ENCODE measurements at regions not wholly inside any gene's neighbourhood (a gene's known extent, or its start where the extent isn't known, plus 50 kb on each side); places are given as distances from the start of the nearest gene placed in this dataset.
A peak's percentile ranks its signal among the peaks of the same experiment; 100 is the strongest.
"Not testable (repeated sequence)": the region's sequence is repeated elsewhere in the genome, so short reads cannot be mapped to it uniquely, and the experiment has no call there.

DNA sequence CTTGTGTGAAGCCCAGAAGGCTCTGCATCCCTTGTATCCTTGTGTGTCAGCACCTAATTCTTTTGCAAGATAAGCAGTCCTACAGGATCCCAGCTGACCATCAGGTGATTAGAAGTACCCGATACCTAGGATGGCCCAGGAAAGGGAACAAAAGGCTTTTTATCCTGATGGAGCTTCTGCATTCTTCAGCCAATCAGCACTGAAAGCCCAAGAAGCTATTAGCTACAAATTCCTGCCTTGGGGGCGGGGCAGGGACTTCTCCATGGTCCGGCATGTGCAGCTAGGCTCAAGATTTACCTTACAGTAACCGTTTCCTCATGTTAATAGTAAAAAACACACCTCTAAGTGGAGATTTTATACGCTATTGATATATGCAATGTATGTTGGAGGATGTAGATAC is 264.6 kb upstream of the THUMPD2 start:
- no peak for DNase-seq
- in situ Hi-C loops (cut with HindIII; ENCODE audit: low pct_ligation_motif_present, low pct_unique_long_range_greater_than_20kb, low sequenced_read_pairs) = no loop called here

DNA sequence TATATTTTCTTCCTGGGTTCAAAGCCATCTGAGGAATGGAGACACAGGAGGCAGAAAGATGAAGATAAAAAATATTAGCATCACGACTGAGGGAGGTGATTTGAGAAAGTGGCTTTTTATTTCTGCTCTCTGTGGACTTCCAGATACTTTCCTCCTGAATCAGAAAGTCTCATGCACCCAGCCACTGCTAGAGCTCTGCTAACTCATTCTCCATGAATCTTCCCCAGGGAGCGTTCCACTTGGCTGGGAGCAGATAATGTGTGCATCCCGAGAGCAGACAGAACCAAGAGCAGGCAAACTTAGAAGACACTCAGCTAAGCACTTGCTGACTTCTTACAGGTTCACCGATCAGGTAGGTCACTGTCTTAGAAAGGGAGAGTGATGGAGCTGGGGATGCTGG is 264.1 kb upstream of the THUMPD2 start:
- in situ Hi-C loops (cut with HindIII; ENCODE audit: low pct_ligation_motif_present, low pct_unique_long_range_greater_than_20kb, low sequenced_read_pairs) = no loop called here
- DNase-seq = no peak

- in situ Hi-C loops (cut with HindIII; ENCODE audit: low pct_ligation_motif_present, low pct_unique_long_range_greater_than_20kb, low sequenced_read_pairs) = no loop called here
- DNase-seq = no peak
Measured at GRCh38 chr2:40041422-40042382, 262.6 kb upstream of the THUMPD2 start.

- in situ Hi-C loops (cut with HindIII; ENCODE audit: low pct_ligation_motif_present, low pct_unique_long_range_greater_than_20kb, low sequenced_read_pairs) = no loop called here
- DNase-seq = no peak
Measured at GRCh38 chr2:40039549-40039948, 260.5 kb upstream of the THUMPD2 start.

DNA sequence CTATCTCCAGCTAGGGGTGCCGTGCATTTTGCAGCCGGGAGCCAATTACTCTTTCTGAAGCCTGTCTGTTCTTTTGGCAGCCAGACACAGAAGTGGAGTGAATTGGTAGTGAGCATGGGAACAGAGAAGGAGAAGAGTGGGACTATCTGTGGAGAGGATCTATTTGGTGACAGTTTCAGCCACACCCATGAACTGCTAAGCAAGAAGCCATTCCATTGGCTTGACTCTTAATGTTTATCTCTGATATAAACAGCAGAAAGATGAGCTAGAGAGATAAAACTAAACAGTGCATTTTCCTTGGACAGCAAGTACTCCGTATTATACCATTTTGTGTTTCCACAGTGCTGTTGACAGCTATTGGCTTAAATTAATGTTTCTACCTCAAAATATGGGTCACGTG is 259.6 kb upstream of the THUMPD2 start:
- DNase-seq = no peak

GRCh38 chr2:40037303-40037702 is 258.2 kb upstream of the THUMPD2 start:
- in situ Hi-C loops (cut with HindIII; ENCODE audit: low pct_ligation_motif_present, low pct_unique_long_range_greater_than_20kb, low sequenced_read_pairs) = no loop called here
- DNase-seq = no peak

More for the DNA sequence above, 259.6 kb upstream of the THUMPD2 start:
- in situ Hi-C loops (cut with HindIII; ENCODE audit: low pct_ligation_motif_present, low pct_unique_long_range_greater_than_20kb, low sequenced_read_pairs) = no loop called here

GRCh38 chr2:40036241-40036640 is 257.2 kb upstream of the THUMPD2 start:
- in situ Hi-C loops (cut with HindIII; ENCODE audit: low pct_ligation_motif_present, low pct_unique_long_range_greater_than_20kb, low sequenced_read_pairs) = no loop called here

DNA sequence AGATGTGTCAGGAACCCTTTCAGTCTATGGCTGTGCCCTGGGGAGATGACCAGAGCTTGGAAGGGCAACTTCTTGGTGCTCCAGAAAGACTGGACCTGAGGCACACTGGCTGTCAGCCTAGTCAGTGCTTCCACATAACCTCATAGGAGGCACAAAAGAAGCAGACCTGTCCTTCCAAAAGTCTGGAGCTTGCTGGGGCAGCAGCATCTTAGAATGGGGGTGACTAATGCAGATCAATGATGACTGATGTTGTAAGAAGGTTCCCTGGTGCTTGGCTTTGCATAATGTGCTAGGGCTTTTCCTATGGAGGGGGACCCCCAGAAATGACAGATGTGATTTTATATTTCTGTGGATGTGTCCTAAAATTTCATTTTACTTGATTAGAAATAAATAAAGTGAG is 255.7 kb upstream of the THUMPD2 start:
- DNase-seq = no peak
- in situ Hi-C loops (cut with HindIII; ENCODE audit: low pct_ligation_motif_present, low pct_unique_long_range_greater_than_20kb, low sequenced_read_pairs) = no loop called here

More at GRCh38 chr2:40036241-40036640, 257.2 kb upstream of the THUMPD2 start:
- no peak for DNase-seq

DNA sequence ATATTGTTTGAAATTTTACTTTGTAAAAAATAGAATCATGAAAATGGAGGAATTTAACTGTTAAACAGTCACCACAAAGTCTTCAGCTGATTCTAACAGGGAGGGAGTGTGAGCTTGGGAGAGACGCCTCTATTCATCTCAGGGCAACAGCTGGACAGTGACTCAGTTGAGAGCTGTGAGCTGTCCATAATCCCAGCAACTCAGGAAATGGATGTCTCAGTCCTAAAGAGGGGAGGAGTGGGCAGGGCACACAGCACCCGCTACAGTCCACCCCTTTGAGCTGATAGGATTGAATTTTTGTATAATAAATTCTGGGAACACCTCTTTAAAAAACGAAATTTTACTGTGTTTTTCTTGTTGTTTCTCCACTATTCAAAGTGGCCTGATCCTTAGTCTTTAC is 255.1 kb upstream of the THUMPD2 start:
- no peak for DNase-seq
- in situ Hi-C loops (cut with HindIII; ENCODE audit: low pct_ligation_motif_present, low pct_unique_long_range_greater_than_20kb, low sequenced_read_pairs) = no loop called here

DNA sequence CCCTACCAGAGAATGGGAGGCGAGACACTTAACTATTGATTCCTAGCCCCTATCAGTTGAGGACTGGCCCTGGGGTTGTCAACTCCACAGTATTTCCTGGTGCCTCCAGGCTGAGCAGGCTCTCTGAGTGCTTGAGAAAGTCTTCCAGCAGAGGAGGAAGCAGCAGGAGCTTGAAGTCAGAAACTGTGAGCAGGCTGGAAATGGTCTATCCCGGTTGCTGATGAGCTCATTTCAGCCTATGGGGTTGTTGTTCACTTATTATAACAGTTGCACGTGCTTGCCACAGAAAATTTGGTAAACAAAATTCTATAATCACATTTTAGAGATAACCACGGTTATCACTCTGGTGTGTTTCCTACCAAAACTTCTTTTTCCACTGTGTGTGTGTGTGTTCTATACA is 254.7 kb upstream of the THUMPD2 start:
- DNase-seq = no peak
- in situ Hi-C loops (cut with HindIII; ENCODE audit: low pct_ligation_motif_present, low pct_unique_long_range_greater_than_20kb, low sequenced_read_pairs) = no loop called here

- DNase-seq = no peak
- in situ Hi-C loops (cut with HindIII; ENCODE audit: low pct_ligation_motif_present, low pct_unique_long_range_greater_than_20kb, low sequenced_read_pairs) = no loop called here
Measured at GRCh38 chr2:40032650-40033319, 253.7 kb upstream of the THUMPD2 start.

DNA sequence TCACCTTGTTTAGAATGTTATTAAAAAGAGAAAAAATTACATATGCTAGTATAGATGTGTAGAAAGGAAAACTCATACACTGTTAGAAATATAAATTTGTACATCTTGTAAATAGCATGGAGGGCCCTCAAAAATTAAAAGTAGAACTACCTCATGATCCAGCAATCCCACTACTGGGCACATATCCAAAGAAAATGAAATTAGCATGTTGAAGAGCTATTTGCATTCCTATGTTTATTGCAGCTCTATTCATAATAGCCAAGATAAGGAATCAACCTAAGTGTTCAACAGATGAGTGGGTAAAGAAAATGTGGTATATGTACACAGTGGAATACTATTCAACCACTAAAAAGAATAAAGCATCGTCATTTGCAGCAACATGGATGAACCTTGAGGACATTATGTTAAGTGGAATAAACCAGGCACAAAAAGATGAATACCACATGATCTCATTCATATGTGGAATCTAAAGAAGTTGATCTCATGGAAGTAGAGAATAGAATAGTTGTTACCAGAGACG is 251.5 kb upstream of the THUMPD2 start:
- in situ Hi-C loops (cut with HindIII; ENCODE audit: low pct_ligation_motif_present, low pct_unique_long_range_greater_than_20kb, low sequenced_read_pairs) = no loop called here
- DNase-seq = no peak

GRCh38 chr2:40028792-40029488 is 249.9 kb upstream of the THUMPD2 start:
- in situ Hi-C loops (cut with HindIII; ENCODE audit: low pct_ligation_motif_present, low pct_unique_long_range_greater_than_20kb, low sequenced_read_pairs) = no loop called here
- no peak for DNase-seq

DNA sequence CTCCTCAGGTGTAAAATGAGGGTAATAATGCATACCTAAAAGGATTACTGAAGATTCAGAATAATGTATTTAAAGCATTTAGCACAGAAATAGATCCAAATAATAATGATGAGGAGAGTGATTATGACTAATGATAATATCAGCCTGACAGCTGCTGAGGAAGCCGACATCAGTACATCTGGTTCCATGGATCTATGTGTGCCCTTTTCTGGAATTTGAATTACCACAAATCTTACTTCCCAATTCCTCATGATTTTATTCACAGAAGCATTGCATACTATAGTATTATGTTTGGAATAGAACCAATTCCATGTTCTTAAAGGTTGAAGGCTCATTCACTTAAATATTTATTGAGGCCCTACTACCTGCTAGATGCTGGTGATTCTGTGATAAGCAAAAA is 248.9 kb upstream of the THUMPD2 start:
- in situ Hi-C loops (cut with HindIII; ENCODE audit: low pct_ligation_motif_present, low pct_unique_long_range_greater_than_20kb, low sequenced_read_pairs) = no loop called here
- no peak for DNase-seq

DNA sequence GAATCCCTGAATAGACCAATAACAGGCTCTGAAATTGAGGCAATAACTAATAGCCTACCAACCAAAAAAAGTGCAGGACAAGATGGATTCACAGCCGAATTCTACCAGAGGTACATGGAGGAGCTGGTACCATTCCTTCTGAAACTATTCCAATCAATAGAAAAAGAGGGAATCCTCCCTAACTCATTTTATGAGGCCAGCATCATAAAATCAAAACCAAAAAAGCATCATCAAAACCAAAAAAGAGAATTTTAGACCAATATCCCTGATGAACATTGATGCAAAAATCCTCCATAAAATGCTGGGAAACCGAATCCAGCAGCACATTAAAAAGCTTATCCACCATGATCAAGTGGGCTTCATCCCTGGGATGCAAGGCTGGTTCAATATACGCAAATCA is 246.2 kb upstream of the THUMPD2 start:
- in situ Hi-C loops (cut with HindIII; ENCODE audit: low pct_ligation_motif_present, low pct_unique_long_range_greater_than_20kb, low sequenced_read_pairs) = not testable (repeated sequence)
- DNase-seq = peak; percentile 37

GRCh38 chr2:40020997-40021396 is 241.9 kb upstream of the THUMPD2 start:
- in situ Hi-C loops (cut with HindIII; ENCODE audit: low pct_ligation_motif_present, low pct_unique_long_range_greater_than_20kb, low sequenced_read_pairs) = no loop called here
- DNase-seq = no peak

DNA sequence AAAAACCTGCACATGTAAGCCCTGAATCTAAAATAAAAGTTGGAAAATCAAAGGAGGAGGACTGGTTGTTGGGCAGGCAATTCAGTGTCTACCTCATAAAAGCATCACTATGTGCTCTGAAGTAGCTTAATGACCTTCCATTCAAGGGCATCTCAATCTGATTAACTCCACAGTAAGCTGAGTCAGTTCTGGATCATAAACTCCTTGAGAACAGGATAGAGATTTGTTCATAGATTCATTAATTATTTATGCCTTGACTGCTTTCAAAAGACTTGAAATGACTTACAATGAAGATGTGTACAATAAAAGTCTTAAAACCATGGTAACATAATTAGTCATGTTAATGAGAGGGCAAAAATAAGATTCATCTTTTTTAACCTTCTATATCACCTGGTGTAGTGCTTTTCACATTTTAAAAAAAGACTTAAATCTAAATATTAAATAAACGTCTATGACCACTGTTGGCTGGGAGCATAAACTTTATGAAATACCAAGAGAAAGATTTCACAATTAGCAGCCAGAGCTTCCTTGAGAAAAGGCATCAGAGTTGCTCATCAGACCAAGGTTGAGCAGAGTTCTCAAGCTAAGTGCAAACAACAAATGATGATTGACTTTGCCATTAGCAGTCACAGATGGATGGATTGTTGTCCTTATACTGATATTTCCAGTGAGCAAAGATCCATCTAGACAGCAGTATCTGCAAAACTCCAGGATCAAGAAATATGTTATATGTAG is 237.3 kb upstream of the THUMPD2 start:
- in situ Hi-C loops (cut with HindIII; ENCODE audit: low pct_ligation_motif_present, low pct_unique_long_range_greater_than_20kb, low sequenced_read_pairs) = no loop called here
- DNase-seq = no peak

- in situ Hi-C loops (cut with HindIII; ENCODE audit: low pct_ligation_motif_present, low pct_unique_long_range_greater_than_20kb, low sequenced_read_pairs); DNase-seq: not testable (repeated sequence)
Measured at GRCh38 chr2:40013962-40014361, 234.9 kb upstream of the THUMPD2 start.

All from ACHN (cell line).